H1 (cell line): ENCODE measurements at regions not wholly inside any gene's neighbourhood (a gene's known extent, or its start where the extent isn't known, plus 50 kb on each side); places are given as distances from the start of the nearest gene placed in this dataset.

Experiments used
- CTCF ChIA-PET: fragments of 300-600 bp; sonication (Branson Sonifier 250); formaldehyde crosslinking; loops from one replicate; lab custom pipeline; 2021; ENCODE audit not compliant: partially characterized antibody; lab: Charles Lee
- POLR2A ChIA-PET: fragments of 300-600 bp; sonication (Branson Sonifier 250); formaldehyde crosslinking; loops from one replicate; lab custom pipeline; 2021; ENCODE audit warnings: inconsistent platforms; ENCODE audit not compliant: partially characterized antibody; lab: Charles Lee
- DNase-seq, 2 experiments: peaks; one replicate each; pipeline versions ENCODE4 v3.0.0 to v3.0.0-alpha.2; 2010 to 2022; ENCODE audit warnings: low spot score in 2 of 2, low read depth in 1 of 2, mixed read lengths in 1 of 2
- FAIRE-seq: peaks from 2 replicates; lab custom pipeline; 2011; peaks lifted over from hg19 to GRCh38; lab: Jason Lieb, UNC
- H2AFZ ChIP-seq: 2 replicates; pipeline ENCODE4 v1.8.1; 2012; ENCODE audit warnings: low read length, inconsistent platforms
- H2AK5ac ChIP-seq: 2 replicates; pipeline ENCODE4 v1.6.1; 2013; ENCODE audit warnings: low read depth, low read length
- H2BK120ac ChIP-seq: replicated peaks from 2 replicates; pipeline ENCODE3; 2013; ENCODE audit warnings: low read depth, low read length, inconsistent platforms
- H2BK12ac ChIP-seq: 2 replicates; pipeline ENCODE4 v1.6.1; 2013; ENCODE audit warnings: low read depth, low read length
- H2BK15ac ChIP-seq: 2 replicates; pipeline ENCODE4 v1.6.1; 2013; ENCODE audit warnings: low read length
- H2BK20ac ChIP-seq: 2 replicates; pipeline ENCODE4 v1.6.1; 2013; ENCODE audit warnings: low read length
- H2BK5ac ChIP-seq: 2 replicates; pipeline ENCODE4 v1.6.1; 2013; ENCODE audit warnings: low read depth, low read length
- H3K14ac ChIP-seq: 2 replicates; pipeline ENCODE4 v1.6.1; 2013; ENCODE audit warnings: inconsistent platforms; ENCODE audit not compliant: insufficient read length
- H3K18ac ChIP-seq: 2 replicates; pipeline ENCODE4 v1.6.1; 2013; ENCODE audit warnings: low read length; ENCODE audit errors: extremely low read depth
- H3K23ac ChIP-seq: 2 replicates; pipeline ENCODE4 v1.6.1; 2013; ENCODE audit warnings: inconsistent platforms; ENCODE audit not compliant: insufficient read length
- H3K23me2 ChIP-seq: 2 replicates; pipeline ENCODE4 v1.6.1; 2013; ENCODE audit warnings: low read depth, low read length
- H3K27ac ChIP-seq: 2 replicates; pipeline ENCODE4 v1.6.1; 2011; ENCODE audit warnings: low read depth, low read length, inconsistent platforms
- H3K27me3 ChIP-seq, 4 experiments: replicated peaks in 1 of 4; 1 replicate in 1 of 4; 2 replicates in 3 of 4; pipeline versions ENCODE4 v1.6.1 to v1.8.1; 2011 to 2013; ENCODE audit warnings: low read length in 3 of 4, mild to moderate bottlenecking in 3 of 4, inconsistent platforms in 2 of 4, mixed read lengths in 2 of 4, moderate library complexity in 1 of 4; ENCODE audit not compliant: control insufficient read depth in 3 of 4, insufficient read depth in 3 of 4; ENCODE audit errors: extremely low read depth in 1 of 4
- H3K36me3 ChIP-seq, 4 experiments: 2 replicates each; pipeline versions ENCODE4 v1.6.1 to v1.8.1; 2011 to 2013; ENCODE audit warnings: mild to moderate bottlenecking in 4 of 4, low read length in 3 of 4, moderate library complexity in 2 of 4, control low read depth in 1 of 4, inconsistent platforms in 1 of 4; ENCODE audit not compliant: insufficient read depth in 4 of 4, control insufficient read depth in 2 of 4
- H3K4ac ChIP-seq: replicated peaks from 2 replicates; pipeline ENCODE3; 2013; ENCODE audit warnings: low read length, low read depth, mixed read lengths, inconsistent platforms; ENCODE audit not compliant: insufficient read length
- H3K4me1 ChIP-seq, 4 experiments: replicated peaks in 1 of 4; 1 replicate in 1 of 4; 2 replicates in 3 of 4; pipeline versions ENCODE4 v1.6.1 to v1.8.1; 2011 to 2013; ENCODE audit warnings: low read length in 3 of 4, inconsistent platforms in 2 of 4, mixed read lengths in 1 of 4; ENCODE audit not compliant: insufficient read depth in 4 of 4, control insufficient read depth in 3 of 4
- H3K4me2 ChIP-seq, 2 experiments: 2 replicates each; pipeline versions ENCODE4 v1.6.1 to v1.8.1; 2011 to 2013; ENCODE audit warnings: low read depth in 2 of 2, low read length in 2 of 2, control low read depth in 1 of 2, inconsistent platforms in 1 of 2, mild to moderate bottlenecking in 1 of 2; ENCODE audit not compliant: insufficient read depth in 1 of 2
- H3K4me3 ChIP-seq, 4 experiments: fragments of 200-600, 300-600 bp in 1 of 4; sonication (generic), shearing (Covaris generic), sonication (Bioruptor Twin) in 1 of 4; 2 replicates each; pipeline versions ENCODE4 v1.5.1 to v1.8.1; 2011 to 2016; ENCODE audit warnings: low read length in 4 of 4, low read depth in 3 of 4, control low read depth in 2 of 4, inconsistent platforms in 2 of 4, mild to moderate bottlenecking in 2 of 4, mixed read lengths in 1 of 4, moderate library complexity in 1 of 4; ENCODE audit not compliant: insufficient read depth in 2 of 4; ENCODE audit errors: extremely low read depth in 1 of 4
- H3K56ac ChIP-seq: replicated peaks from 2 replicates; pipeline ENCODE3; 2013; ENCODE audit warnings: low read depth, mild to moderate bottlenecking, mixed read lengths, low read length, inconsistent platforms; ENCODE audit not compliant: insufficient read length
- H3K79me1 ChIP-seq: 2 replicates; pipeline ENCODE4 v1.6.1; 2013; ENCODE audit warnings: low read depth, low read length, control low read depth
- H3K79me2 ChIP-seq, 2 experiments: 2 replicates each; pipeline versions ENCODE4 v1.6.1 to v1.8.1; 2012 to 2013; ENCODE audit warnings: low read length in 2 of 2, mild to moderate bottlenecking in 2 of 2, inconsistent platforms in 1 of 2; ENCODE audit not compliant: insufficient read depth in 2 of 2, control insufficient read depth in 1 of 2
- H3K9ac ChIP-seq, 4 experiments: replicated peaks in 1 of 4; 1 replicate in 1 of 4; 2 replicates in 3 of 4; pipeline versions ENCODE4 v1.6.1 to v1.8.1; 2011 to 2013; ENCODE audit warnings: low read depth in 3 of 4, low read length in 3 of 4, control low read depth in 2 of 4, mild to moderate bottlenecking in 2 of 4, moderate library complexity in 2 of 4, inconsistent platforms in 1 of 4; ENCODE audit errors: extremely low read depth in 1 of 4
- H3K9me3 ChIP-seq, 2 experiments: 2 replicates each; pipeline versions ENCODE4 v1.6.1 to v1.8.1; 2012 to 2013; ENCODE audit warnings: mild to moderate bottlenecking in 2 of 2, moderate library complexity in 2 of 2, control low read depth in 1 of 2, inconsistent platforms in 1 of 2, low read depth in 1 of 2, low read length in 1 of 2, mixed read lengths in 1 of 2; ENCODE audit not compliant: insufficient read depth in 2 of 2
- H4K20me1 ChIP-seq, 2 experiments: replicated peaks in 1 of 2; 2 replicates each; pipeline versions ENCODE3 to v1.8.1; 2011 to 2013; ENCODE audit warnings: inconsistent platforms in 2 of 2, low read length in 2 of 2, mild to moderate bottlenecking in 1 of 2; ENCODE audit not compliant: insufficient read depth in 2 of 2, control insufficient read depth in 1 of 2
- H4K5ac ChIP-seq: 2 replicates; pipeline ENCODE4 v1.6.1; 2013; ENCODE audit warnings: low read length, low read depth, mixed read lengths, inconsistent platforms; ENCODE audit not compliant: insufficient read length
- H4K8ac ChIP-seq: 2 replicates; pipeline ENCODE4 v1.8.0; 2013; ENCODE audit warnings: mild to moderate bottlenecking, moderate library complexity, low read length, inconsistent platforms; ENCODE audit not compliant: insufficient read depth; ENCODE audit errors: extremely low read depth
- H4K91ac ChIP-seq: replicated peaks from 2 replicates; pipeline ENCODE3; 2013; ENCODE audit warnings: low read length, mixed read lengths, inconsistent platforms; ENCODE audit not compliant: insufficient read length
- CEBPB ChIP-seq: IDR thresholded peaks from 2 replicates; pipeline ENCODE4 v1.6.1; 2012; ENCODE audit warnings: low read depth, low read length
- JUND ChIP-seq: IDR thresholded peaks from 2 replicates; pipeline ENCODE4 v1.6.1; 2011; ENCODE audit warnings: mild to moderate bottlenecking, improper control_type of control experiment, low read length
- MAFK ChIP-seq: IDR thresholded peaks from 2 replicates; pipeline ENCODE4 v1.6.1; 2012; ENCODE audit warnings: low read depth, mild to moderate bottlenecking, improper control_type of control experiment, low read length
- TCF12 ChIP-seq: IDR thresholded peaks from 2 replicates; pipeline ENCODE4 v1.6.1; 2011; ENCODE audit warnings: low read depth, mild to moderate bottlenecking, low read length
- TEAD4 ChIP-seq: IDR thresholded peaks from 2 replicates; pipeline ENCODE4 v1.6.1; 2012; ENCODE audit warnings: low read depth, low read length, inconsistent platforms, mixed read lengths
- YY1 ChIP-seq: IDR thresholded peaks from 2 replicates; pipeline ENCODE4 v1.6.1; 2011; ENCODE audit warnings: low read depth, mild to moderate bottlenecking, low read length
- WGBS, 2 experiments: shearing (Covaris generic) in 1 of 2; methylation state at CpG; one replicate each; pipeline versions ENCODE4 v1.1.6 to v1.1.7; 2013 to 2015; ENCODE audit warnings: low lambda C conversion rate in 2 of 2, mixed read lengths in 2 of 2, inconsistent platforms in 1 of 2, low coverage in 1 of 2, missing lambda C conversion rate in 1 of 2; ENCODE audit not compliant: insufficient replicate concordance in 2 of 2, insufficient coverage in 1 of 2, insufficient read length in 1 of 2; ENCODE audit errors: extremely low coverage in 1 of 2, missing lambda C conversion rate in 1 of 2; 5-methylcytosine and 5-hydroxymethylcytosine counted together
- TF ChIP-seq, protein P1 (sequence below): IDR thresholded peaks from 2 replicates; pipeline ENCODE4 v1.6.1; 2012; ENCODE audit warnings: inconsistent platforms
- TF ChIP-seq, protein P2 (sequence below): IDR thresholded peaks from 2 replicates; pipeline ENCODE4 v1.6.1; 2011; ENCODE audit warnings: low read depth, mild to moderate bottlenecking, low read length; ENCODE audit not compliant: insufficient read depth

DNA sequence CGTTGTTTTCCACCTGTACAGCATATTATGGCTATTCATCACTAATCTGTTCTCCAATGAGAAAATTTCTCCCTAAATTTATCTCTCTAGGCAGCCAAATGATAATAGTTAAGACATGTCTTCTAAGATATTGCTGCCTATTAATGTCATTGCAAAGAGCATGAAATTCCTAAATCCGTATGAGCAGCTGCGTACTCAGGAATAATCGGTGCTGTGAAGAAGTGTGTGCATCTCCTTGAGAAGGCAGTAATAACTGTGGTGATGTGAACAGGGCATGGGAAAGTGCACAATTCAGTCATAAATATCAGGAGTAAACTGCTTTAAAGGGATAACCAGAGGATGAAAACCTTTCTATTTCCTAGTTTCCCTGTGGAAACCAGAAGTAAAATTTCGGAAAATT is 112.2 kb downstream of the SLITRK5 start:
- Histone ChIP-seq H4K8ac (no peak overlapping the region), H3K4me3 (no peak overlapping the region), H3K18ac (no peak overlapping the region), H2AK5ac (no peak overlapping the region), H3K27me3 (peaks cover 0 to 1% (median 0%) of the 10 kb centered on the region in 4 experiments; a peak in 1 of 7 replicates), H3K27ac (no peak overlapping the region), H2BK12ac (no peak overlapping the region), H2BK120ac (no peak overlapping the region), H4K91ac (no peak overlapping the region), H3K14ac (no peak overlapping the region), H3K4me1 (no peaks in the 10 kb centered on the region), H3K4ac (no peak overlapping the region), H2BK20ac (no peak overlapping the region), H3K9ac (no peak overlapping the region), H3K23ac (no peak overlapping the region), H2AFZ (no peak overlapping the region), H4K20me1 (no peaks in the 10 kb centered on the region), H3K4me2 (no peak overlapping the region), H3K79me1 (no peaks in the 10 kb centered on the region), H3K23me2 (no peaks in the 10 kb centered on the region), H3K56ac (no peak overlapping the region), H2BK5ac (no peak overlapping the region), H4K5ac (no peak overlapping the region), H3K36me3 (no peaks in the 10 kb centered on the region), H3K9me3 (no peaks in the 10 kb centered on the region), H2BK15ac (no peak overlapping the region), H3K79me2 (no peaks in the 10 kb centered on the region)
- no peak for FAIRE-seq
- WGBS, 2 experiments: 93% methylated on average over 5 of the region's 5 CpGs; no CpG with 5 or more reads in 1 of the 2 experiments
- POLR2A ChIA-PET: no interaction called here
- DNase-seq: no peak
- CTCF ChIA-PET: no interaction called here
- TF ChIP-seq, protein P1, sequence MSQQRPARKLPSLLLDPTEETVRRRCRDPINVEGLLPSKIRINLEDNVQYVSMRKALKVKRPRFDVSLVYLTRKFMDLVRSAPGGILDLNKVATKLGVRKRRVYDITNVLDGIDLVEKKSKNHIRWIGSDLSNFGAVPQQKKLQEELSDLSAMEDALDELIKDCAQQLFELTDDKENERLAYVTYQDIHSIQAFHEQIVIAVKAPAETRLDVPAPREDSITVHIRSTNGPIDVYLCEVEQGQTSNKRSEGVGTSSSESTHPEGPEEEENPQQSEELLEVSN: no peak
- TF ChIP-seq TEAD4: no peak
- TF ChIP-seq JUND: no peak
- TF ChIP-seq MAFK: no peak
- TF ChIP-seq CEBPB: no peak
- no peak for TF ChIP-seq TCF12
- no peak for TF ChIP-seq YY1
- TF ChIP-seq, protein P2, sequence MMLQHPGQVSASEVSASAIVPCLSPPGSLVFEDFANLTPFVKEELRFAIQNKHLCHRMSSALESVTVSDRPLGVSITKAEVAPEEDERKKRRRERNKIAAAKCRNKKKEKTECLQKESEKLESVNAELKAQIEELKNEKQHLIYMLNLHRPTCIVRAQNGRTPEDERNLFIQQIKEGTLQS: no peak
